PFSK-1 (cell line): ENCODE measurements at regions not wholly inside any gene's neighbourhood (a gene's known extent, or its start where the extent isn't known, plus 50 kb on each side); places are given as distances from the start of the nearest gene placed in this dataset.

Experiments
- POLR2AphosphoS5 ChIP-seq: IDR thresholded peaks from 2 replicates; pipeline ENCODE4 v1.6.1; 2012; ENCODE audit warnings: low read depth, mild to moderate bottlenecking, control low read depth, low read length, moderate library complexity
- REST ChIP-seq, 2 experiments: IDR thresholded peaks; 2 replicates each; pipeline versions ENCODE4 v1.6.1 to v1.8.0; 2011 to 2012; ENCODE audit warnings: low read depth in 2 of 2, low read length in 2 of 2, control low read depth in 1 of 2, inconsistent platforms in 1 of 2, mild to moderate bottlenecking in 1 of 2, moderate library complexity in 1 of 2; ENCODE audit not compliant: insufficient read depth in 1 of 2
- SIN3A ChIP-seq: IDR thresholded peaks from 2 replicates; pipeline ENCODE4 v1.6.1; 2012; ENCODE audit warnings: mild to moderate bottlenecking, low read length, moderate library complexity, borderline replicate concordance; ENCODE audit not compliant: insufficient read depth

- no peak for TF ChIP-seq REST (IDR thresholded peaks at IDR 0.05; ENCODE audit: insufficient read depth in 1 of 2, low read depth in 2 of 2, low read length in 2 of 2)
- TF ChIP-seq SIN3A, result no peak
- no peak for TF ChIP-seq POLR2AphosphoS5
Observed at GRCh38 chr20:48470141-48470540, 357.7 kb downstream of the PREX1 start.
